HG03064 (cell line): ENCODE measurements at regions not wholly inside any gene's neighbourhood (a gene's known extent, or its start where the extent isn't known, plus 50 kb on each side); places are given as distances from the start of the nearest gene placed in this dataset.
"Not testable (repeated sequence)": the region's sequence is repeated elsewhere in the genome, so short reads cannot be mapped to it uniquely, and the experiment has no call there.

Source experiments
- ATAC-seq: cut with Tn5 transposase; IDR thresholded peaks from one replicate; pipeline ENCODE4 v1.9.1; 2021; ENCODE audit warnings: low read depth; ENCODE audit not compliant: unreplicated experiment

DNA sequence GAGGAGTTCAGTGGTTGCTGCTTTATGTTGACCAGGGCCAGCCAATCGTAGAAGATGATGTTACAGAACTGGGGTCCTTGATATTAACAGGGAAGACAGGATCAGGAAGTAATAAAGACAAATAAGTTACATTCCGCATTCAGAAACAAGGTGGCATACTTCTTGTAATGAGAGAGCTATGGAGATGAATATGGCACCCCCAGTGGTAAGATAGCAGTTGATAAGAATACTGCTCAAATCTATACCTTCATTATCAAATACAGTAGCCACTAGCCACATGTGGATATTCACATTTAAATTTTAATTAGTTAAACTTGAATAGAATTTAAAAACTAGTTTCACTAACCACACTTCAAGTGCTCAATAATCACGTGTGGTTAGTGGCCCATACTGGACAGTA, 290.4 kb upstream of the RBMS1 start:
- no peak for ATAC-seq

DNA sequence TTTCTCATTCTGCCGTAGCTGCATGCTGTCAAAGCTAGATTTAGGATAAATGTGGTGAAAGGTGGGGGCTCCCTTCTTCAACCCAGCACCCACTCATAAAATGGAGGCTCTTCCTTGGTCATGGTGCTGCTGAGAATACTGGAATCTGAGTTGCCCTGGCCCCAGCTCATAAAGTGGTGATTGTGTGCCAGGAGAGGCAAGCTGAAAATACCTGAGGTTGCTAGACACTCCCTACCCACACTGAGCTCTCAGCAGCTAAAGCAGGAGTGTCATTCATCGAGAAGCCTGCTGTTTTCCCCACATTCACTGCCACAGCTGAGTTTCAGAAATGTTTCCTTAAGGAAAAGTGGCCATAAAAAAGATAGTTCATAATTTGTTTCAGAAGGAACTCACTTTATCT, 297.1 kb upstream of the RBMS1 start:
- no peak for ATAC-seq

DNA sequence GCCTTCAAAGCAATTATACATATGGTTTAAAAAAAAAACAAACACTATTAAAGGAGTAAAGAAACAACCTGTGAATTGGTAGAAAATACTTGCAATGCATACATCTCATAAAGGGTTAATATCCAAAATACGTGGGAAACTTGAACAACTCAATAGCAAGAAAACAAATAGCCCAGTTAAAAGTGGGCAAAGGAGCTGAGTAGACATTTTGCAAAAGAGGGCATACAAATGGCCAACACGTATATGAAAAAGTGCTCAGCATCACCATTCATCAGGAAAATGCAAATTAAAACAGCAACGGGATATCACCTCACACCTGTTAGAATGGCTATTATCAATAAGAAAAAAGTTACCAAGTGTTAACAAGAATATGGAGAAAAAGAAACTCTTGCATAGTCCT, 298.3 kb upstream of the RBMS1 start:
- ATAC-seq = no peak

DNA sequence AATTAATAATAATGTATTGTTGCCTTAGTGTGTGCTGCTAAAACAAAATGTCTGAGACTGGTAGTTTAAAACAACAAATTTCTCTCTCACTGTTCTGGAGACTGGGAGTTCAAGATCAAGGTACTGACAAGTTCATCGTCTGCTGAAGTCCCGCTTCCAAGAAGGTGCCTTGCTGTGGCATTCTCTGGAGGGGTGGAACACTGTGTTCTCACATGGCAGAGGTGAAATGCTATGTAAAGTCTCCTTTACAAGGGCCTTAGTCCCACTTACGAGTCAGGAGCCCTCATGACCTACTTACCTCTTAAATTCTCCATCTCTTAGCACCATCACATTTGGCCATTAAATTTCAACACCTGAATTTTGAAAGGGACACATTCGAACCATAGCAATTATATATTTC, 299.2 kb upstream of the RBMS1 start:
- no peak for ATAC-seq

DNA sequence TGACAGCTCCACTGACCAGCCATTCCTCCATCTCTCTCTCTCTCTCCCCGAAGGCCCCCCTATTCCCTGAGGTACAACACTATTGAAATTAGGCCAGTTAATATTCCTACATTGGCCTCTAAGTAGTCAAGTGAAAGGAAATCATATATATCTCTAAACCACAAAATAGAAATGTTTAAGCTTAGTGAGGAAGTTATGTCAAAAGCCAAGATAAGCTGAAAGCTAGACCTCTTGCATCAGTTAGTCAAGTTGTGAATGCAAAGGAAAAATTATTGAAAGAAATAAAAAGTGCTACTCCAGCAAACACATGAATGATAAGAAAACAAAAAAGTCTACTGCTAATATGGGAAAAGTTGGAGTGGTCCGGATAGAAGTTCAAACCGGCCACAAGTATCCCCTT, 301.3 kb upstream of the RBMS1 start:
- ATAC-seq = no peak

DNA sequence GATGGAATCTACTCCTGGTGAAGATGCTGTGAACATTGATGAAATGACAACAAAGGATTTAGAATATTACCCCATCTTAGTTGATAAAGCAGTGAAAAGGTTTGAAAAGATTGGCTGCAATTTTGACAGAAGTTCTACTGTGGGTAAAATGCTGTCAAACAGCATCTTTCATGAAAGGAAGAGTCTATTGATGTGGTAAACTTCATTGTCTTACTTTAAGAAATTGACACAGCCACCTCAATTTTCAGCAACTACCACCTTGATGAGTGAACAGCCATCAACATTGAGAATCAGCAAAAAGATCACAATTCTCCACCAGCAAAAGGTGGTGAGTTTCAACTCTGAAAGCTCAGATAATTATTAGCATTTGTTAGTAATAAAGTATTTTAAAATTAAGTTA, 310.3 kb upstream of the RBMS1 start:
- no peak for ATAC-seq

DNA sequence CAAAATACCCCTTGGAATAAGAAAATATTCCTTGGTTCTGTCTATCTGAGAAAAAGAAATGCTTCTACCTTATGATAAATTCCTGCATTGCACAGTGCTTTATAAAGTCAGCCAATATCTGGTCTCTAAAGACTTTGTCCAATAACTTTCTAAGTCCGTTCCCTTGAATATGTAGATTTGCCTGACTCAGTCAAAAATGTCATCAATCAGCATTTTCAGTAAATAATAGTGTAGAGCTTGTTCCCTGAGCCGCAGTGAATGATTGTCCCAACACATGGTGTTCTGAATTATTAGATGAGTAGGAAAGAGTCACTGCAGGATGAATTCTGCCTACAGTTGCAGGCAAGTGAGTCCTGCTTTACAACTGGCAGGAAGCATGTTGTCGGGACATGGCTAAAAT, 316.8 kb upstream of the RBMS1 start:
- no peak for ATAC-seq

DNA sequence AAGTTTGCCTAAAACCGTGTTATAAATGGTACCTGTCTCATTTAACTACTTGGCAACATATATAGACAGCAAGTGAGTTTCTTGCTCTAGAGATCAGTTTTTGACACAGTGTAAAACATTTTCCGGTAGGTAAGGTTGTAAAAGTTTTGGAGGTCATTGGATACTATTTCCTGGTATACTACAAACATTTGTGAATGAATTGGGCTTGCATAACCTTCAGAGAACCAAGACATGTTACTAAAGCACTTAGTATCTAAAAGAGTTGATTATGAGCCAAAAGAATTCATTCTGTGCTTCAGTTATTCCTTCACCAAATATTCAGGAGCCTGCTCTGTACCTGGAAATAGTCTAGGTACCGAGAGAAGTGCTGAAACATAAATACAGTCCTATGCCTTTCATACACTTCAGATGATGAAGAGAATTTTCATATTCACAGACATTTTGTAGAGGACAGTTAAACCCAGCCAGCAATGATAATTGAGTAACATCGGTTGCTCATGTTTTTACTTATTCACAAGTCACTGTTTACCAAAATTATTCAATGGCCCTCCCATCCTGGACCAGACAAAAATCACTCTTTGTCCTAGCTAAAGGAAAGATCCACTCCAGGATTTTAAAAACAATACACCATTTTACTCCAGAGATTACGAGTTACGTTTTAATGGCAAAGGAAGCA, 319.4 kb upstream of the RBMS1 start:
- ATAC-seq = no peak

DNA sequence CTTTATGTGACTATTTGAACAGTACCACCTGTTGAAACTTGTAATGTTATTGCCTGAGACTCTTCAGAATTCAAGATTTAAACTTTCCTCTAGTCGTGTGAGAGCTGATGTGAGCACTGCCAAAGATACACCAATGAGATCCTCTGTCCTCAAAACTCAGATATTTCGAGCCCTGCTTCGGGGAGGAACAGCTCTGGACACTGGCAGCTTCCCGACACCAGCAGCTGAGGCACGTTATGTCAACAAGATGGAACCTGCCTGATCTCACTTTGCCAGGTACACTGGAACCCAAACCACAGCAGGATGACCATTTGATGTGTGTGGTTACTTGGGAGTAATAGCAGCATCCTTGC, 319.9 kb upstream of the RBMS1 start:
- no peak for ATAC-seq

DNA sequence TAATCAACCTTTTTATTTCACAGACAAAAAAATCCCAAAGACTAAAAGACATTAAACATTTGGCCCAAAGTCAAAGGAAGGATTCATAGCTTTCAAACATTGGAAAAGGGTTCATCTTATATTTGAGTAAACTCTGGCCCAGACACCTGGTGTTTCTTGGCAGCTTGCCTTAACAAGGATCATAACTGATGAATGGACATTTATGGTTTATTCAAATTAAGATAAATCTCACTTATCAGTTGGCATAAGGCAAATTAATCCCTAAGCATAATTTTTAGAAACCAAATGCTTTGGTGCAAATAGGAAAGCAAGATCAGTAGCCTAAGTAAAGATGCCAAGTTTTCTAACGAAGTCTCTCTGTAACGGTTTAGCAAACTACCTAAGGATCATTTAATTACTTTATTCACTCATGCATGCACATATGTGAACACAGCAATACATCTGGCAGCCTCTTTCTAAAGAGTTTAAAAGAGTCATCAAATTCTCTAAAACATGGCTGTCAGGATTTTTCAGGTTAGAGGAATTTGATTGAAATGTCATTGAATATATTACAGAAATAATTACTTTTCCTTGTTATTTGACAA, 323.4 kb upstream of the RBMS1 start:
- no peak for ATAC-seq

DNA sequence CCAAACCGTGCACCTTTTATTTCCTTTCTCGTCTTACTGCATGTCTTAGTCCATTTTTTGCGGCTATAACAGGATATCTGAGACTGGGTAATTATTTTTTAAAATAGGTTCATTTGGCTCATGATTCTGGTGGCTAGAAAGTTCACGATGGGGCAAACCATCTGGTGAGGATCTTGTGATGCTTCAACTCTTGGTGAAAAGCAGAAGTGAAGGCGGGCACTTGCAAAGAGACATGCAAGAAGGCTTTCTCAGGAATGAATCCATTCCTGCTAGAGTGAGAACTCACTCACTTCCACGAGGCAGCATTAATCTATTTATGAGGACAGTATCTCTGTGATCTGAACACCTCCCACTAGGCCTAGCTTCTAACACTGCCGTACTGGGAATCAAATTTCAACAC, 327.1 kb upstream of the RBMS1 start:
- ATAC-seq = no peak

DNA sequence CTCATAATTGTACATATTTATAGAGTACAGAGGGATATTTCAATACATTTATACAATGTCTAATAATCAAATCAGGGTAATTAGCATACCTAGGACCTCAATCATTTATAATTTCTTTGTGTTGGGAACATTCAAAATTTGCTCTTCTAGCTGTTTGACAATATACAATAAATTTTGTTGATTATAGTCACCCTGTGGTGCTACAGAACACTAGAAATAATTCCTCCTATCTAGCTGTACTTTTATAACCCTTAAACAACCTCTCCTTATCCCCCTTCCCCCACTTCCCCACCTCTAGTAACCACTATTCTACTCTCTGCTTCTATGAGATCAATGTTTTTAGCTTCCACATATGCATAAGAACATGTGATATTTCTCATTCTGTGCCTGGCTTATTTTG, 328.4 kb upstream of the RBMS1 start:
- ATAC-seq = no peak

DNA sequence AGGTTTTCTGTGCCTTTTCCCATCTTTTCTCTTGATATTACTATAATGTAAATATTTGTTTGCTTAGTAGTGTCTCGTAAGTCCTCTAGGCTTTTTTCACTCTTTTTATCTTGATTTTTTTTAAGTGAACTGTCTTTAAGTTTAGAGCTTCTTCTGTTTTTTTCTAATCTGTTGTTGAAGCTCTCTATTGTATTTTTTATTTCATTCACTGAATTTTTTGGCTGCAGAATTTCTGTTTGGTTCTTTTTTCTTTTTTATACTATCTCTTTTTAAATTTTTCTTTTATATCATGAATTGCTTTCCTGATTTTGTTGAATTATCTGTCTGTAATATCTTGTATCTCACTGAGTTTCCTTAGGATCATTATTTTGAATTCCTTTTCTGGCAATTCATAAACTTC, 331.8 kb upstream of the RBMS1 start:
- no peak for ATAC-seq

DNA sequence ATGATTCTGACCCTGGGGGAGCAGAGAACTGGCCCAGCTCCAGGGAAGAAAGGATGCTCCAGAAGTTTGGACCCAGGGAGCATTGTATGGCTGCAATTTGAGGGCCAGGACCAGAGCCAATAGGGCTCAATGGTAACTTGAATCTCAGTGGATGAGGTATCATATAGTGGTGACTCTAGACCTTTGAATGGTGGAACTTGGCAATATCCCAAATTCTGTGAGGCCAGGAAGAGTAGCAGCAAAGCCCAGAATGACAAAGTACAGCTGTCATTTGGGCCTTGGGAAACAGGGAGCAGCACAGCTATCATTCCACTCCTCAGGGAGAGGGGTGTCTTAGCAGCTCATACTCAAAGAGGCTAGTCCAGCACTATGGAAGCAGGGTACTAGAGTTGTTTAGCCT, 332.9 kb upstream of the RBMS1 start:
- no peak for ATAC-seq

DNA sequence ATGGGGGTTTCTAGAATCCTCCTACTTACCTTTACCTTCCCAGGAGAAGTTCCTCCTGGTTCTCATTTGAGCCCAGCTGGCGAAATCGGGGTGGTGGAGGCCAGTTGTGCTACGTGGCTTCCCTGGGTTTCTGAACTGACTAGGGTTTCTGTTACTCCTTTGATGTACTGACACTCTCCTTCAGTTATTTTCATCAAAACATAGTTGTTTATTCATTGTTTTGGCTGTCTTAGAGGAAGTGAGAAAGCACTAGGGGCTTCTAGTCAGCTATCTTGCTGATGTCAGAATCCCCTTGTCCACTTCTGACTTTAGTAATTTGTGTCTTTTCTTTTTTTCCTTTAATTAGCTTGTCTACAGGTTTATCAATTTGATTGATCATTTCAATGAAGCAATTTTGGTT, 332.2 kb upstream of the TANK start:
- no peak for ATAC-seq

DNA sequence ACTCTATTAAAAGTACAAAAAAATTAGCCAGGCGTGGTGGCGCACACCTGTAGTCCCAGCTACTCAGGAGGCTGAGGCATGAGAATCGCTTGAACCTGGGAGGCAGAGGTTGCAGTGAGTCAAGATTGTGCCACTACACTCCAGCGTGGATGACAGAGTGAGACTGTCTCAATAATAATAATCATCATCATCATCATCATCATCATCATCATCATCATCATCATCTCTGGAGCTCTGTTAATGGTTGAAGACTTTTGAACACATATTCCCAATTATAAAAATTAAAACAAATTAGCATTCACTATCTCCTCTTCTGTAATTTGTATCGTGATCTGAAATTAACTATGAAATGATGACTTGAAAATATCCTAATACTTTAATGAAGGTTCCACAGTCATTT, 327.8 kb upstream of the TANK start:
- ATAC-seq = not testable (repeated sequence)

DNA sequence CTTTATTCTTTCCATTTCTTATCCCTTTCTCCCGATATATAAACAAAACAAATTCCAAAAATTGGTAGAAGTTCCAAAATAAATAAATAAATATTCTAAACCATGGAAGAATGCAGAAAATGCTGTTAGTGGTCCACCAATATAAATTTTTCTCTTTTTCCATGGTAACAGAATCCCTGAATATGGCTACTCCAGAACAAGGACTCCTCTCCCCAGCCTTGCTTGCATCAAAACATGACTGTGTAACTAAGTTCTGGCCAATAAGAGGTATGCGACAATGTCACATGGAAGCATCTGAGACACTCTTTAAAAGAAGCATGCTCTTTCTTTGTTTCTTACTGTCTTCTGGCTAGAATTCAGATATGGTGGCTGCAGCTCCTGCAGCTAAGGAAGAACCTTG, 325.1 kb upstream of the TANK start:
- no peak for ATAC-seq

DNA sequence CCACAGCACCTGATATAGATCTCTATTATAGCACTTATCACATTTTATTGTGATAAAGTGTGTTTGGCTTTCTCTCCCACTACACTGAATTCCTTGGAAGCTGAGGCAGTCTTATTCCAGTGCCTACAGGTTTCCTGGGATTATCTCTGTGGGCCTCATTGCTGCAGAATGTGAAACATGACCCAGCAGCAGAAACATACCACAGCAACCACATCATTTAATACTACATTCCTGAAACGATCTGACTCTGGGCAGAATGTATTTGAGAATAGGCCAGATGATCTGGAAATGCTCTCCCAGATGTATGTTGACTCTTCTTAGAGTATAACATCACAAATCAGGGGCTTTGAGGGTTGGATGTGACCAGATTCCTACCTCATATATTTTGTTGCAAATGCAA, 323.5 kb upstream of the TANK start:
- ATAC-seq = no peak

DNA sequence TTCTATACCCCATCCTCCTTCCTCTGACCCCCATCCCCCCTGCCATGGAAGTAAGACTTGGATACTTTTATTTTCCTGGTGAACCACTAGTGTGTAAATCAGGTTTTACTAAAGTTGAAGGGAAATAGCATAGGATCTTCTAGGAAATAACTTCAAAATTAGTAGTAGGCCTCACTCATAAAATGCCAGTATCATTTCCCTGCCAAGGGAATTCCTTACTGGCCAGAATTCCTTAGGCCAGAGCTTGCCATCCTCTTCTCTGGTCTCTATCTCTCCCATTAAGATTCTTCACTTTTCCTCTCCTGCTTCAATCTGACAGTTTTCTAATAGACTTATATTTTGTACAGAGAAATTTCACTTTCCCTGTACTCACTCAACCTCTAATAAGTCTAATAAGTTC, 322.8 kb upstream of the TANK start:
- no peak for ATAC-seq

DNA sequence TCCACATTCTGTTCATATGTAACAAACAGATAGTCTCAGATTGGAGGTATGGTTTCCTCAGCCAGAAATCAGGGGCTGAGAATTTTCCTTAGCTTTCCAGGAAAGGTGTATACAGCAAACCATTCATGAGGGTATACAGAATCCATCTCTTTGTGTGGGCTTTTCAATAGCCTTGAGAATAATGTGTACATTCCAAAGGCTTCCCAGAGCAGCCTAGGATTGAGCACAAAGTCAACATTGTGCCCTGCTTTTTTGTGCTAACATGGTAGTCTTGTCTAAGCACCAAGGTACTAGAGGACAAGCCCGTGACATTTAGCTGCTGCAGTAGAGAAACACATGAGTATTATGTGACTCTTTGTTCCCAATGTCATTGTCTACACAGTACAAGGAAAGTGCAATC, 322.1 kb upstream of the TANK start:
- no peak for ATAC-seq

DNA sequence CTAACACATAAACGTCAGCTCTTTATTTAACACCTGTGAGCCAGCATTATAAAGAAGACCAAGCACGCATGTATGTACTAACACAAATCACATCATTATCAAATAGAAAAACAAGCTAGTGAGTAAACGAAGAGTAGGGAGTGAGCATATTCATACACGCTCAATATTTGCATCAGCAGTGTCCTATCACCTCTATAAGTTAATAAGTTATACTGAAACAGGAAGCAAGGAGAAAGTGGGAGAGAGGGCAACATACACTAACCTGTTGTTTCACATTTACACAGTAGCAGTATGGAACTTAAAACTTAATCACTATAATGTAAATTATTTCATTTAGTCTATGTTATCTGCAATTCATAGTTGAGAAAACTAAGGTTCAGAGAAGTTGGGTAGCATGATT, 321.5 kb upstream of the TANK start:
- ATAC-seq = no peak

DNA sequence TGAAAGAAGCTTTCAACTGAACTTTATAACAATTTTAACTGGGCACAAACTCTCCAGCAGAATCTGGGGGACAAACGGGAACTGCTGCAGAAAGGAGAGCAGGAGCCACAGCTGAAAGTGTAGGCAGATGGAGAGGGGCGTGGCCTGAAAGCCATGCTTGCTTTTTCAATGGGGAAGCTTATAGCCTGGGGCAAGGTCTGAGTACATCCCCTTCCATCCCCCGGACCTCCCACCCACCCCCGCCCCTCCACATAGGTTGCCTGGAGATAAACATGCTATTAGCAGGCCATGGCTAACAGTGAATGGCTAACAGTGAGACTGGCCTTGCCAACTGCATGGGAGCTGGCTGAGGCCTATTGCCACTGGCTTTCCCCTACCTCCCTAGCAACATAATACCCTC, 317.9 kb upstream of the TANK start:
- no peak for ATAC-seq

DNA sequence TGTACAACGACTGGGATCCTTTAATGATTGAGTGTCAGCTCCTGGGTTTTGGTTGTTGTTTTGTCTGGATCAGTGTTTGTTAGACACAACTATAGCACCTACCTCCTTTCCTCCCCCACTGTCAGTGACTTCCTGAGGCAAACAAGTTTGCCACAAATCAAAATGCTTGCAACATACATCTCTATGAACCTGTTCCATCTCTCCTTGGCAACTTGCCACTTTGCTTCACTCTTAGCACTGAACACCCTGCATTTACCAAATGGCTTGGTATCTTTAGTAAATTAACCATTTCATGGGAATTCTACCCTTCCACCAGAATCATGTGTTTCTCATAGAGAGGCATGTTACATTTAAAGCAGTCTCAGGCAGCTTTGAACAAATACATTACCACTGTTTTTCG, 301.1 kb upstream of the TANK start:
- ATAC-seq = no peak
